DND-41 (cell line): ENCODE measurements at regions not wholly inside any gene's neighbourhood (a gene's known extent, or its start where the extent isn't known, plus 50 kb on each side); places are given as distances from the start of the nearest gene placed in this dataset.

ENCODE experiments used
- EZH2 ChIP-seq: IDR thresholded peaks from 3 replicates; pipeline ENCODE4 v1.6.1; 2012; ENCODE audit warnings: borderline replicate concordance, low read depth, mild to moderate bottlenecking, moderate library complexity, low read length, inconsistent platforms; ENCODE audit not compliant: severe bottlenecking
- TF ChIP-seq, protein P1 (sequence below): IDR thresholded peaks from 2 replicates; pipeline ENCODE4 v1.5.1; 2012; ENCODE audit warnings: borderline replicate concordance, low read length, moderate library complexity, mild to moderate bottlenecking; ENCODE audit not compliant: poor library complexity, severe bottlenecking; ENCODE audit errors: extremely low read depth

DNA sequence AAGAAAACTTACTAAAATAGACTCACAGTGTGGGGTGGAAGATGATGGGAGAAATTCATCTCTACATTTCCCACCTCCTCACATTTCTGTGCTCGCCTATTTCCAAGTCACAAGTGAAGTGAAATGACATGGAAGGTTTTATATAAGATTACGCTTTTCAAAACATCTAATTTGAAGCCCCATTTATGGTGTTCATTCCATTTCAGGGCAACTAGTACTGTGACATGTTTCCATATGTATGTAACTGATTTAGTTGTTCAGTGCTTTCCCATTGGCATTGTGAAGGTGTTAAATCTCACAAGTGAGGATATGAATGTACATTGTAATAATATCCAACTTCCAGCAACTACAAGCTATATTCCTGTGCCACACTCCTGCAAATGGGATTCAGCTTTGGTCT, 1174.8 kb downstream of the CDH11 start:
- TF ChIP-seq, protein P1, sequence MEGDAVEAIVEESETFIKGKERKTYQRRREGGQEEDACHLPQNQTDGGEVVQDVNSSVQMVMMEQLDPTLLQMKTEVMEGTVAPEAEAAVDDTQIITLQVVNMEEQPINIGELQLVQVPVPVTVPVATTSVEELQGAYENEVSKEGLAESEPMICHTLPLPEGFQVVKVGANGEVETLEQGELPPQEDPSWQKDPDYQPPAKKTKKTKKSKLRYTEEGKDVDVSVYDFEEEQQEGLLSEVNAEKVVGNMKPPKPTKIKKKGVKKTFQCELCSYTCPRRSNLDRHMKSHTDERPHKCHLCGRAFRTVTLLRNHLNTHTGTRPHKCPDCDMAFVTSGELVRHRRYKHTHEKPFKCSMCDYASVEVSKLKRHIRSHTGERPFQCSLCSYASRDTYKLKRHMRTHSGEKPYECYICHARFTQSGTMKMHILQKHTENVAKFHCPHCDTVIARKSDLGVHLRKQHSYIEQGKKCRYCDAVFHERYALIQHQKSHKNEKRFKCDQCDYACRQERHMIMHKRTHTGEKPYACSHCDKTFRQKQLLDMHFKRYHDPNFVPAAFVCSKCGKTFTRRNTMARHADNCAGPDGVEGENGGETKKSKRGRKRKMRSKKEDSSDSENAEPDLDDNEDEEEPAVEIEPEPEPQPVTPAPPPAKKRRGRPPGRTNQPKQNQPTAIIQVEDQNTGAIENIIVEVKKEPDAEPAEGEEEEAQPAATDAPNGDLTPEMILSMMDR, result no peak
- no peak for TF ChIP-seq EZH2
